ENCODE measurements at regions not wholly inside any gene's neighbourhood (a gene's known extent, or its start where the extent isn't known, plus 50 kb on each side); places are given as distances from the start of the nearest gene placed in this dataset.

DNA sequence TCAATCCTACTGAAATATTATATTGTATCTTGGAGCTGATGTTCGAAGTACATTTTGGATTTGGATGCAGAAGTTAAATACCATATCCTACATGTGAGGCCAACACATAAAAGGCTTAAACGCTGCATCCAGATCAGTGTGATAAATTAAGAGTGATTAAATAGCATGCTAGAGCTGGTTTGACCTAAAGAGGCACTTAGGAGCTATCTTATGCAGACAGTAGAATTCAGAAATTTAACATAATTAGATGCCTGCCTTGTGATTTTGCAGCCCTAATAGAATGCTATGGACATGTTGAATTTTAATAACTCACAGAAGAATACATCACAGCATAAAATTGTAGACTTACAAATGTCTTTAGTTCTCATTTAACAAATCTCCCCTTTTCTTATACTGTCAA lies 501.2 kb upstream of the LINC00305 start:
- 78% methylated on average over 2 of the region's 2 CpGs for WGBS (ENCODE audit: low lambda C conversion rate, missing lambda C conversion rate)
- H4K20me1 ChIP-seq (ENCODE audit: insufficient read depth, poor library complexity, severe bottlenecking), result no peaks in the 10 kb centered on the region

DNA sequence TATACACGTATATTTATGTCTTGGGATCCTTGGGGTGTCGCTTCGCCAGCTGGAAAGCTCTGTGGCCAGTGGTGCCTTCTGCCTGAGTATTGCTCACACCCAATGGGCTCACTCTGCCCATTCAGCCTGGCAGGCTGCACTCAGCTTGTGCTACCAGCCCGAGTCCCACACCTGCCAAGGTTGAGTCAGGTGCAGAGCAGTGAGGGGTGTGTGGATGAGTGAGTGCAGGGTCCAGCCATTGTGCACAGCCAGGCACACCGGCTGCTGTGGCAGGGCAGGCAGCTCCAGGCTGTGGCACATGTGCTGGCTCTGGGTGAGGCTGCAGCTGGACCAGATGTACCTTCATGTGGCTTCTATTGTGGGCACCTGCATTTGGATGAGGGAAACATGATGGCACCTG lies 496.9 kb upstream of the LINC00305 start:
- TF ChIP-seq, protein P1, sequence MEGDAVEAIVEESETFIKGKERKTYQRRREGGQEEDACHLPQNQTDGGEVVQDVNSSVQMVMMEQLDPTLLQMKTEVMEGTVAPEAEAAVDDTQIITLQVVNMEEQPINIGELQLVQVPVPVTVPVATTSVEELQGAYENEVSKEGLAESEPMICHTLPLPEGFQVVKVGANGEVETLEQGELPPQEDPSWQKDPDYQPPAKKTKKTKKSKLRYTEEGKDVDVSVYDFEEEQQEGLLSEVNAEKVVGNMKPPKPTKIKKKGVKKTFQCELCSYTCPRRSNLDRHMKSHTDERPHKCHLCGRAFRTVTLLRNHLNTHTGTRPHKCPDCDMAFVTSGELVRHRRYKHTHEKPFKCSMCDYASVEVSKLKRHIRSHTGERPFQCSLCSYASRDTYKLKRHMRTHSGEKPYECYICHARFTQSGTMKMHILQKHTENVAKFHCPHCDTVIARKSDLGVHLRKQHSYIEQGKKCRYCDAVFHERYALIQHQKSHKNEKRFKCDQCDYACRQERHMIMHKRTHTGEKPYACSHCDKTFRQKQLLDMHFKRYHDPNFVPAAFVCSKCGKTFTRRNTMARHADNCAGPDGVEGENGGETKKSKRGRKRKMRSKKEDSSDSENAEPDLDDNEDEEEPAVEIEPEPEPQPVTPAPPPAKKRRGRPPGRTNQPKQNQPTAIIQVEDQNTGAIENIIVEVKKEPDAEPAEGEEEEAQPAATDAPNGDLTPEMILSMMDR (IDR thresholded peaks at IDR 0.05; ENCODE audit: poor library complexity), result no peak
- no peak for TF ChIP-seq EZH2phosphoT487 (IDR thresholded peaks at IDR 0.05; ENCODE audit: low read depth, severe bottlenecking, unreplicated experiment)
- no peak for TF ChIP-seq EZH2 (IDR thresholded peaks at IDR 0.05; ENCODE audit: borderline replicate concordance)
- Histone ChIP-seq H3K4me2 (no peak overlapping the region), H3K79me2 (no peaks in the 10 kb centered on the region), H3K9me3 (ENCODE audit: low read depth) (no peaks in the 10 kb centered on the region), H2AFZ (no peak overlapping the region), H3K4me3 (no peak overlapping the region), H3K27me3 (no peaks in the 10 kb centered on the region), H3K9me2 (replicated peaks; ENCODE audit: insufficient read depth) (no peaks in the 10 kb centered on the region), H3K4me1 (ENCODE audit: insufficient read depth) (no peaks in the 10 kb centered on the region), H3K27ac (no peak overlapping the region), H4K20me1 (ENCODE audit: insufficient read depth, poor library complexity, severe bottlenecking) (no peaks in the 10 kb centered on the region), H3K36me3 (replicated peaks; ENCODE audit: insufficient read depth, low read depth) (no peaks in the 10 kb centered on the region)
- whole genome bisulfite sequencing (ENCODE audit: low lambda C conversion rate, missing lambda C conversion rate), result 91% methylated on average over 5 of the region's 5 CpGs
- no peak for DNase-seq (ENCODE audit: low spot score)

More for the DNA sequence above, 501.2 kb upstream of the LINC00305 start:
- TF ChIP-seq EZH2 (IDR thresholded peaks at IDR 0.05; ENCODE audit: borderline replicate concordance) (no peak), EZH2phosphoT487 (IDR thresholded peaks at IDR 0.05; ENCODE audit: low read depth, severe bottlenecking, unreplicated experiment) (no peak)
- TF ChIP-seq, protein P1 (IDR thresholded peaks at IDR 0.05; ENCODE audit: poor library complexity), result no peak
- H3K27ac ChIP-seq, result no peak overlapping the region
- no peak overlapping the region for H3K4me2 ChIP-seq
- no peaks in the 10 kb centered on the region for H3K4me1 ChIP-seq (ENCODE audit: insufficient read depth)
- no peaks in the 10 kb centered on the region for H3K79me2 ChIP-seq
- H3K27me3 ChIP-seq, result no peaks in the 10 kb centered on the region
- H3K9me2 ChIP-seq (replicated peaks; ENCODE audit: insufficient read depth), result no peaks in the 10 kb centered on the region
- H3K36me3 ChIP-seq (replicated peaks; ENCODE audit: insufficient read depth, low read depth), result no peaks in the 10 kb centered on the region
- no peak for DNase-seq (ENCODE audit: low spot score)
- no peak overlapping the region for H3K4me3 ChIP-seq
- no peak overlapping the region for H2AFZ ChIP-seq
- H3K9me3 ChIP-seq (ENCODE audit: low read depth), result no peaks in the 10 kb centered on the region

DNA sequence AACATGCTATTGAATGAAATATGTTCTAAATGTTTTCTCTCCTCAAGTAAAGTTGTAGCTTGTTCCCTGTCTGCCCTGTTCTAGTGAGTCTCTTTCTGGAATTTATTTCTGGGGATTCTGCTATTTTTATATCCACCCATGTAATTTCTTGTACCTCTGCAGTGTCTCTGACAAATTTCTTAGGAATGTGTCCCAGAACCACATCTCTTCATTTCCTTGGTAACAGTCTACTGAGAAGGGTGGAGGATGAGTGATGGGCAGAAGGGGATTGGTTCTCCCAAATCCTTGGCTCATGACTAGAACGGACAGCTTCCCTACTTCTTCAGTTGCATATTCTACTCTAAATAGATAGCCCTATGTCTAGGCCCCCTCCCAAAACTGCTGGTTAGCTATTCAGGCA lies 490.6 kb upstream of the LINC00305 start:
- Histone ChIP-seq H3K4me3 (no peak overlapping the region), H2AFZ (no peak overlapping the region), H4K20me1 (ENCODE audit: insufficient read depth, poor library complexity, severe bottlenecking) (no peaks in the 10 kb centered on the region), H3K9me2 (replicated peaks; ENCODE audit: insufficient read depth) (no peaks in the 10 kb centered on the region), H3K79me2 (no peaks in the 10 kb centered on the region), H3K4me2 (no peak overlapping the region), H3K9me3 (ENCODE audit: low read depth) (no peaks in the 10 kb centered on the region), H3K4me1 (ENCODE audit: insufficient read depth) (no peaks in the 10 kb centered on the region), H3K27me3 (no peaks in the 10 kb centered on the region), H3K27ac (no peak overlapping the region), H3K36me3 (replicated peaks; ENCODE audit: insufficient read depth, low read depth) (no peaks in the 10 kb centered on the region)
- TF ChIP-seq, protein P1 (IDR thresholded peaks at IDR 0.05; ENCODE audit: poor library complexity), result no peak
- TF ChIP-seq EZH2phosphoT487 (IDR thresholded peaks at IDR 0.05; ENCODE audit: low read depth, severe bottlenecking, unreplicated experiment) (no peak), EZH2 (IDR thresholded peaks at IDR 0.05; ENCODE audit: borderline replicate concordance) (no peak)
- WGBS (ENCODE audit: low lambda C conversion rate, missing lambda C conversion rate), result 69% methylated on average over 1 of the region's 1 CpG
- no peak for DNase-seq (ENCODE audit: low spot score)

All from hepatocyte (in vitro differentiated cells).